RKO (cell line): ENCODE measurements at regions not wholly inside any gene's neighbourhood (a gene's known extent, or its start where the extent isn't known, plus 50 kb on each side); places are given as distances from the start of the nearest gene placed in this dataset.

Experiments
- DNase-seq: peaks from one replicate; pipeline ENCODE4 v3.0.0-alpha.2; 2016; ENCODE audit warnings: low spot score

DNA sequence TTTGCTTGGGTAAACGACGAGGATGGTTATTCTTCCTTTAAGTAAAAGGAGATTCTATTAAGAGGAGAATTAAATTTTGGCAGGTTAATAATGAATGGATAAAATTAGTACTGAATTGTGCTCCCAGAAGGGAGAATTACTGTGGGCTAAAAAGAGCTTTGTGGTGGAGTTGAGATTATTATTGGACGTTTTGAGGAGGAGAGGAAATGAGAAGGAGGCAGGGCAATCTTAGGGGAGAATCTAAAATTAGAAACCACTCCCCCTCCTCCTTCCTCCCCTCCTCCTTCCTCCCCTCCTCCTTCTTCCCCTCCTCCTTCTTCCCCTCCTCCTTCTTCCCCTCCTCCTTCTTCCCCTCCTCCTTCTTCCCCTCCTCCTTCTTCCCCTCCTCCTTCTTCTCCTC lies 331.8 kb downstream of the PRL start:
- no peak for DNase-seq

- DNase-seq, result no peak
Observed at GRCh38 chr6:21965953-21966539, 330.8 kb downstream of the PRL start.

GRCh38 chr6:21967056-21967974 lies 329.5 kb downstream of the PRL start:
- no peak for DNase-seq

GRCh38 chr6:21968411-21968810 lies 328.4 kb downstream of the PRL start:
- no peak for DNase-seq

GRCh38 chr6:21969192-21969591 lies 327.6 kb downstream of the PRL start:
- no peak for DNase-seq

DNA sequence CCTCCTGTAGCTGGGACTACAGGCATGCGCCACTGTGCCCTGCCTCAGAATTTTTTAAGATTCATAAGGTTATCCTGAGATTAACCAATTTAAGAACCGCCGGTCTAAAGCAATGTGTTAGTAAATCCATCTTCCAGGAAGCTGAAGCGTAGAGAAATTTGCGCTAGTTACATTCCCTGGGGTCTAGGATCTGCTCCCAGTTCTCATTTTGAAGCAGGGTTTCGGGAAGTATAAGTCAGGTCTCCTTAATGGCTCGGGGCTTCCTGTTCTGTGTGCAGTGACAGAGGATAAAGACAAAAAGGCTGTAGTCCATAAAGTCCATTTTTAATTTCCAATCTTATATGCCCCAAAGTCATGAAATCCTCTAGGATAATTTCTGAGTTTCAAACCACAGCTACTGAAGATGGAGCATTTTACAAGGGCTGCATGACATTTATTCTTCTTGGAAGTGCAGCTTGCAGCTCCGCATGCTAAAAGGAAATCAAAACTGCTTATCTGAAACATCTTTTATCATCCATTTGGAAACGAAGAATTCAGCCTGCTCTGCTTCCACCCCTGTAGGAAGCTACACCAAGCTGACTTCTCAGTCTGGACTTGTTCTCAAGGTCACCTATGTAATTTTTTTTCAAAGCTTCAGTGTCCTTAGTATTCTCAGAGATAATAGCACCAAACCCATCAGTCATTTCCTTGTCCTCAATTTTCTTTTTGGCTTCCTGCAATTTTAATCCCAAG lies 326.1 kb downstream of the PRL start:
- DNase-seq, result no peak

DNA sequence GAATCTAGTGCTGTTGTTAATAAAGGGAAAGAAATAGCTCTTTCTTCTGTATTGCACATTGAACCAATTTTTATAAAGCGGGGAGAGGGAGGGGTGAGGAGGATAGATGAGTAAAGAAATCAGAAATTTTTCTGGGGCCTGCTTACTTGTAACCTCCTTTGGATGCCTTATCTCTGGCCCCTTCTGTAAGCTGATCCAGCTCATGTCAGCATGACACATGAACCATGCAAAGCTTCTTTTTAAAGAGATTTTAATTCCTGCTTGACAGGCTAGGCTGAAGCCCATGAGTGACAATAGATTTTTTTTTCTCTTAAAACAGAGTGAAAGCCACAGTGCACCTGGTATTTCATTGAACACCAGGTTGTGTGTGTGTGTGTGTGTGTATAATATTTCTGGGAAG lies 325.3 kb downstream of the PRL start:
- no peak for DNase-seq

- no peak for DNase-seq
Observed at GRCh38 chr6:21972516-21972915, 324.3 kb downstream of the PRL start.

- DNase-seq, result no peak
Observed at GRCh38 chr6:21977346-21977745, 319.5 kb downstream of the PRL start.

DNA sequence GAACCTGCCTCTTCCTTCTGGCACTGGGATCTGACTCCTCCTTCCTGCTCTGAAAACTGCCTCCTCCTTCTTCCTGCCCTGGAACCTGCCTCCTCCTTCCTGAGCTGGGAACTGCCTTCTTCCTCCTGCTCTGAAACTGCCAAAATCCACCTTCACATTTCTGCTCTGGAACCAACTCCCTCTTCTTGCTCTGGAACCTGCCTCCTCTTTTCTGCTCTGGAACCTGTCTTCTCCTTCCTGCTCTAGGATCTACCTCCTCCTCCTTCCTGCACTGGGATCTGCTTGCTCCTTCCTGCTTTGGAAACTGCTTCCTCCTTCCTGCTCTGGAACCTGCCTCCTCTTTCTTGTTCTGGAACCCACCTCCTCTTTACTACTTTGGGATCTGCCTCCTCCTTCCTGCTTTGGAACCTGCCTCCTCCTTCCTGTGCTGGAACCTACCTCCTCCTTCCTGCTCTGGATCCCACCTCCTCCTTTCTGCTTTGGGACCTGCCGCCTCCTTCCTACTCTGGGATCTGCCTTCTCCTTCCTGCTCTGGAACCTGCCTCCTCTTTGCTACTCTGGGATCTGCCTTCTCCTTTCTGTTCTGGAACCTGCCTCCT lies 315.5 kb downstream of the PRL start:
- no peak for DNase-seq

- DNase-seq, result no peak
Observed at GRCh38 chr6:21984135-21984534, 312.7 kb downstream of the PRL start.

GRCh38 chr6:21984561-21984960 lies 312.3 kb downstream of the PRL start:
- no peak for DNase-seq

DNA sequence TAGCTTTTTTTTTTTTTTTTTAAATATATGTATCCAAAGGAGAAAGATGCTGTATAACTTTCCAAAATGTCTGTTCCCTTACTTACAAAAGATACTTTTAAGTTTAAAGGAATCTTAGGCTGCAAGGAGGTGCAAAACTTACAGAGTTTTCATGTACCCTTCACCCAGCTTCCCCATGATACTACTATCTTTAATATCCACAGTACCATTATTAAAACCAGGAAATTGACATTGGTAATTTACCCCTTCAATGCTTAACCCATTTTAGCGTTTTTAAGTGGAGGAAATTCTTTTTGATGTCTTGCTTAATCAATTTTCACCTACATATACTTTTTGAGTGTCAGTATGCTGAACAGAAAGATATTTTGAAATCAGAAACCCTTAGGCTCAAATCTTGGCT lies 310.9 kb downstream of the PRL start:
- DNase-seq, result no peak

GRCh38 chr6:21986703-21987102 lies 310.1 kb downstream of the PRL start:
- DNase-seq, result no peak

- peak; percentile 24 for DNase-seq
Observed at GRCh38 chr6:21987501-21987957, 309.3 kb downstream of the PRL start.

DNA sequence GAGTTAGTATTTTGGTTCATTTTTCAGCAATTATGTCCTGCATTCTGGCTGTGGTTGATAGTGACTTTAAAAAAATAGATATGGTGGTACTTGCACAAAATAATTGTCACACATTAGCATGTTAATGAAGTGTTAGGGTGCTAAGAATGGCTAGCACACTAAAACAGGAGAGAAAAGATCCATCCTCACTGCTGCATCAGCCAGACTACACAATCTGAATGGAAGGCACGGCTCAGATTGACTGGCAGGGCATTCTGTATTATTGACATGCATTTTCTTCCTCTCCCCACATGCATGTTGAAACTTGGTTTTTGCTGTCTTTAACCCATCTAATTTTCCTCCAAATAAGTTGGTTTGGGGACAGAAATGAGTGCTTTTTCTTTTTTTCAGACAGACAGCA lies 306.3 kb downstream of the PRL start:
- no peak for DNase-seq

DNA sequence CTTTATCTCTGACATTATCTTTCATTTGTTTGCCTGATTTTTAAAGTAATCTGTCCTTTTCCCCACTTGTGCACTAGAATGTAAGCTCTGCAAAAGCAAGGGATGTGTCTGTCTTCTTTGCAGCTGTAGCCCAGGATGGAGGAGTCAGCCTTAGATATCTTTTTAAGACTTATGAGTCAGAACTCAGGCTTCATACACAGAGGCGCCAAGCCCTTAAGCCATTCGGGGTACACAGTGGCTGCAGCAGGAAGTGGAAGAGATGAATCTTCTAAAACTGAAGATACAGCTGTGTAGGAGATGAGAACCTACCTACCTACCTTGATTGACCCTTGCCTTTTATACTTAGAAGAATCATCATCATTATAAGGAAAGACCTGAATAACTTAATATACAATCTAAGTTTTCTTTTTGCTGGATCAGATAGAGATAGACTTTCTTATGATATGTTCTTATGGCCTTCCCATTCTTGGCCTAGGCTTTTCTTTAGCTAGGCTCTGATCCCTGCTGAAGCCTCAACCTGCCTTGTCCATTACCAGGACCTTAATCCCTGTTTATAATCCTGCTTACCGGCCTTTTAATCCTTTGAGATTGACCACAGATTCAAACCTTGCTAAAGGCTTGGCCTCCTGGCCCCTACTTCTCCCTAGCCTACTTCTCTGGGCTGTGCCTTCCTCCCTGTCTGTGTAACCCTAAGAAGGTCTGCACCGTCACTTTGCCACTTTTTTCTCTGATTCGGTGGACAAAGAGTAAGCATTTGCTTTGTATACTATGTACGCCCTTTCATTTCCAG lies 304.5 kb downstream of the PRL start:
- DNase-seq, result peak; percentile 40

DNA sequence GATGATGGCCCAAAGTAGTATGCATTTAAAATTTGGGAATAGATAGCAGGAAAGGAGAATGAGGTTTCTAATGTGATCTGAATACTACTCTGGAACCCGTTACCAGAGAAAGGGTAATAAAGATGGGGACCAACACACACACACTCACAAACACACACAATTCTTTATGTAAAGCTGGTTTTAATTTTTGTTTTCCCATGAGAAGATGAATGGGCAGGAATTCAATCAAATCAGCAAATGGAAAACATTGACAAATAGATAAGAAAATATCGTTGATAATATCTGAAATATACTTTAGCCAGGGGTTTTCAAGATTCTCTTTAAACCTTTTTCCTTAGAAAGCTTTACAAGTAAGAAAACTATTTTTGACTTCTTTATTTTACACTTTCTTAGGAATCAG lies 303.0 kb downstream of the PRL start:
- no peak for DNase-seq

DNA sequence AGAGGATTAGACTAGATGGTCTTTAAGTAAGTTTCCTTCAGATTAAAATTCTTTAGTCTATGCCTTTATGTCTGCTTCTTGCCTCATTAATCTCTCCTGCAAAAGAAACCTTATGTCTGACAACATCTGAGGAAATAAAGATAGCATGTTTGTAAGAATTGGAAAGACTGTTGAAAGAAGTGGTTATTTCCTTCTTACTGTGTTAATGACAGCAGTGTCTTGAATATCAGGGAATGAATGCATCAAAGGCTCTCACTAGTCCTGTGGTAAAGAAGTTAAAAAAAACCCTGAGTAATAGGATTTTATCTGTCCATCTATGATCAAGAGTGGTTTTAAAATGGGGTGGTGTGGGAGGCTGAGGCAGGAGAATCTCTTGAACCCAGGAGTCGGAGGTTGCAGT lies 302.0 kb downstream of the PRL start:
- no peak for DNase-seq

- DNase-seq, result no peak
Observed at GRCh38 chr6:21995318-21995717, 301.5 kb downstream of the PRL start.

- no peak for DNase-seq
Observed at GRCh38 chr6:21996425-21997118, 300.3 kb downstream of the PRL start.
